ENCODE measurements at regions not wholly inside any gene's neighbourhood (a gene's known extent, or its start where the extent isn't known, plus 50 kb on each side); places are given as distances from the start of the nearest gene placed in this dataset.

GRCh38 chr6:40888456-40888990, 150.5 kb downstream of the UNC5CL start:
- Mint-ChIP-seq H3K9me3 (ENCODE audit: unreplicated experiment) (peaks cover 5% of the 10 kb centered on the region), H3K4me3 (ENCODE audit: unreplicated experiment) (no peak overlapping the region), H3K27ac (ENCODE audit: unreplicated experiment) (no peak overlapping the region), H3K27me3 (ENCODE audit: low read depth, unreplicated experiment) (peaks cover 41% of the 10 kb centered on the region), H3K4me1 (ENCODE audit: low read depth, unreplicated experiment) (no peaks in the 10 kb centered on the region), H3K36me3 (ENCODE audit: low read depth, unreplicated experiment) (peaks cover 2% of the 10 kb centered on the region)
- Histone ChIP-seq H3K4me3 (ENCODE audit: insufficient read depth, low read depth, low read length) (no peak overlapping the region), H3K9me3 (ENCODE audit: insufficient read depth, low read depth, low read length) (no peaks in the 10 kb centered on the region), H3K36me3 (ENCODE audit: insufficient read depth, low read length) (no peaks in the 10 kb centered on the region), H3K27me3 (ENCODE audit: insufficient read depth, low read length) (peaks cover 5% of the 10 kb centered on the region), H3K27ac (ENCODE audit: low read depth, low read length) (no peak overlapping the region), H4K20me1 (ENCODE audit: insufficient read depth, low read length) (no peaks in the 10 kb centered on the region), H3K4me1 (ENCODE audit: insufficient read depth, low read length) (no peaks in the 10 kb centered on the region), H3K79me2 (ENCODE audit: insufficient read depth, low read length) (no peaks in the 10 kb centered on the region), H2AFZ (ENCODE audit: low read depth, low read length) (no peak overlapping the region), H3K4me2 (ENCODE audit: low read length) (no peak overlapping the region), H3K9ac (ENCODE audit: low read length) (no peak overlapping the region)
- TF ChIP-seq EZH2 (IDR thresholded peaks at IDR 0.05; ENCODE audit: insufficient read depth, low read length) (no peak), CTCF (IDR thresholded peaks at IDR 0.05; ENCODE audit: insufficient read depth, low read depth, low read length) (no peak)
- no peak for FAIRE-seq
- no peak for DNase-seq (ENCODE audit: low read depth)

GRCh38 chr6:40887792-40888340, 151.2 kb downstream of the UNC5CL start:
- FAIRE-seq, result no peak
- peaks cover 43% of the 10 kb centered on the region for H3K27me3 Mint-ChIP-seq (ENCODE audit: low read depth, unreplicated experiment)
- no peaks in the 10 kb centered on the region for H3K79me2 ChIP-seq (ENCODE audit: insufficient read depth, low read length)

More at GRCh38 chr6:40887792-40888340, 151.2 kb downstream of the UNC5CL start:
- Histone ChIP-seq H3K9me3 (ENCODE audit: insufficient read depth, low read depth, low read length) (no peaks in the 10 kb centered on the region), H3K4me1 (ENCODE audit: insufficient read depth, low read length) (no peaks in the 10 kb centered on the region), H3K27me3 (ENCODE audit: insufficient read depth, low read length) (peaks cover 5% of the 10 kb centered on the region), H3K4me2 (ENCODE audit: low read length) (no peak overlapping the region), H3K36me3 (ENCODE audit: insufficient read depth, low read length) (no peaks in the 10 kb centered on the region), H2AFZ (ENCODE audit: low read depth, low read length) (no peak overlapping the region), H4K20me1 (ENCODE audit: insufficient read depth, low read length) (no peaks in the 10 kb centered on the region), H3K27ac (ENCODE audit: low read depth, low read length) (no peak overlapping the region), H3K9ac (ENCODE audit: low read length) (no peak overlapping the region), H3K4me3 (ENCODE audit: insufficient read depth, low read depth, low read length) (no peak overlapping the region)
- no peak overlapping the region for H3K27ac Mint-ChIP-seq (ENCODE audit: unreplicated experiment)
- H3K4me1 Mint-ChIP-seq (ENCODE audit: low read depth, unreplicated experiment), result no peaks in the 10 kb centered on the region
- no peak for TF ChIP-seq EZH2 (IDR thresholded peaks at IDR 0.05; ENCODE audit: insufficient read depth, low read length)
- no peak for TF ChIP-seq CTCF (IDR thresholded peaks at IDR 0.05; ENCODE audit: insufficient read depth, low read depth, low read length)
- peaks cover 2% of the 10 kb centered on the region for H3K36me3 Mint-ChIP-seq (ENCODE audit: low read depth, unreplicated experiment)
- no peak overlapping the region for H3K4me3 Mint-ChIP-seq (ENCODE audit: unreplicated experiment)
- peaks cover 5% of the 10 kb centered on the region for H3K9me3 Mint-ChIP-seq (ENCODE audit: unreplicated experiment)
- no peak for DNase-seq (ENCODE audit: low read depth)

Measured in astrocyte (in vitro differentiated cells and primary cell).